B cell (primary cell): ENCODE measurements at regions not wholly inside any gene's neighbourhood (a gene's known extent, or its start where the extent isn't known, plus 50 kb on each side); places are given as distances from the start of the nearest gene placed in this dataset.
"Not testable (repeated sequence)": the region's sequence is repeated elsewhere in the genome, so short reads cannot be mapped to it uniquely, and the experiment has no call there.

ENCODE experiments used
- ATAC-seq: fragments of 200-7000 bp; cut with Tn5 transposase; one replicate; pipeline ENCODE4 v1.10.0; 2021; ENCODE audit warnings: low read depth, mild to moderate bottlenecking, moderate number of reproducible peaks, moderate library complexity
- CTCF ChIA-PET: fragments of 350-600 bp; sonication (Branson Sonifier 250); formaldehyde crosslinking; loops from one replicate; lab custom pipeline; 2021; ENCODE audit warnings: antibody characterized with exemption, inconsistent platforms; lab: Charles Lee
- POLR2A ChIA-PET: fragments of 350-600 bp; sonication (Branson Sonifier 250); formaldehyde crosslinking; loops from one replicate; lab custom pipeline; 2021; ENCODE audit warnings: antibody characterized with exemption; lab: Charles Lee
- DNase-seq: peaks from one replicate; pipeline ENCODE4 v3.0.0; 2013
- H2AFZ ChIP-seq: 2 replicates; pipeline ENCODE4 v1.6.1; 2012; ENCODE audit warnings: mild to moderate bottlenecking, low read depth, low read length; ENCODE audit not compliant: insufficient read depth, poor library complexity, severe bottlenecking
- H3K27ac ChIP-seq, 2 donors: 1 replicate in 1 of 2; 2 replicates in 1 of 2; pipeline ENCODE4 v1.5.1; 2012 to 2013; ENCODE audit warnings: low read length in 2 of 2, mild to moderate bottlenecking in 2 of 2, moderate library complexity in 1 of 2
- H3K27me3 ChIP-seq, 4 experiments: fragments of 200-600 bp in 1 of 4; sonication (generic) in 1 of 4; replicated peaks in 1 of 4; 1 replicate in 2 of 4; 2 replicates in 2 of 4; pipeline versions ENCODE4 v1.6.1 to v1.7.0; 2013 to 2016; ENCODE audit warnings: low read length in 3 of 4, mild to moderate bottlenecking in 2 of 4, mixed read lengths in 1 of 4, moderate library complexity in 1 of 4; ENCODE audit not compliant: insufficient read depth in 4 of 4, control insufficient read depth in 3 of 4; ENCODE audit errors: control extremely low read depth in 1 of 4
- H3K36me3 ChIP-seq, 2 experiments: replicated peaks in 1 of 2; 1 replicate in 1 of 2; 2 replicates in 1 of 2; pipeline versions ENCODE4 v1.6.1 to v1.7.1; 2013; ENCODE audit warnings: low read length in 1 of 2; ENCODE audit not compliant: insufficient read depth in 2 of 2, control insufficient read depth in 1 of 2; ENCODE audit errors: control extremely low read depth in 1 of 2, extremely low read depth in 1 of 2
- H3K4me1 ChIP-seq, 2 donors: fragments of 200-600 bp in 1 of 2; sonication (generic) in 1 of 2; 1 replicate in 1 of 2; 2 replicates in 1 of 2; pipeline versions ENCODE4 v1.5.1 to v1.6.1; 2013 to 2017; ENCODE audit warnings: low read length in 2 of 2; ENCODE audit not compliant: control insufficient read depth in 2 of 2, insufficient read depth in 2 of 2
- H3K4me2 ChIP-seq: replicated peaks from 2 replicates; pipeline ENCODE3; 2012; ENCODE audit warnings: mild to moderate bottlenecking, low read depth, low read length; ENCODE audit not compliant: poor library complexity, severe bottlenecking
- H3K4me3 ChIP-seq, 5 experiments: fragments of 200-600 bp in 1 of 5; sonication (generic) in 1 of 5; 1 replicate in 3 of 5; 2 replicates in 2 of 5; pipeline versions ENCODE4 v1.5.1 to v1.7.0; 2011 to 2016; ENCODE audit warnings: low read length in 4 of 5, mild to moderate bottlenecking in 4 of 5, low read depth in 2 of 5, control low read depth in 1 of 5, moderate library complexity in 1 of 5; ENCODE audit not compliant: insufficient read depth in 1 of 5; ENCODE audit errors: control extremely low read depth in 1 of 5, extremely low read depth in 1 of 5
- H3K79me2 ChIP-seq: fragments of 200-600 bp; sonication (generic); one replicate; pipeline ENCODE4 v1.6.0; 2016; ENCODE audit warnings: low read length; ENCODE audit not compliant: control insufficient read depth, insufficient read depth
- H3K9ac ChIP-seq: fragments of 200-600 bp; sonication (generic); 2 replicates; pipeline ENCODE4 v1.6.1; 2017; ENCODE audit warnings: mild to moderate bottlenecking, low read length, moderate library complexity
- H3K9me3 ChIP-seq, 3 donors: one replicate each; pipeline versions ENCODE4 v1.6.1 to v1.7.1; 2013; ENCODE audit warnings: low read length in 2 of 3; ENCODE audit not compliant: control insufficient read depth in 2 of 3, insufficient read depth in 1 of 3; ENCODE audit errors: control extremely low read depth in 1 of 3
- H4K20me1 ChIP-seq: 2 replicates; pipeline ENCODE4 v1.6.0; 2012; ENCODE audit warnings: mild to moderate bottlenecking, low read length; ENCODE audit not compliant: insufficient read depth, control insufficient read depth, poor library complexity, severe bottlenecking
- H3K27ac Mint-ChIP-seq: one replicate; pipeline ENCODE4 v1.8.0; 2021; ENCODE audit warnings: mixed read lengths
- H3K27me3 Mint-ChIP-seq: one replicate; pipeline ENCODE4 v1.8.0; 2021; ENCODE audit warnings: mixed read lengths
- H3K4me1 Mint-ChIP-seq: one replicate; pipeline ENCODE4 v1.8.0; 2021; ENCODE audit warnings: mixed read lengths
- H3K4me3 Mint-ChIP-seq: one replicate; pipeline ENCODE4 v1.8.0; 2021; ENCODE audit warnings: mixed read lengths
- H3K9me3 Mint-ChIP-seq: one replicate; pipeline ENCODE4 v1.8.0; 2022; ENCODE audit warnings: mixed read lengths; ENCODE audit not compliant: insufficient read depth
- CTCF ChIP-seq: fragments of 200-600 bp; IDR thresholded peaks from one replicate; pipeline ENCODE4 v1.8.0; 2022; ENCODE audit warnings: antibody characterized with exemption, mild to moderate bottlenecking
- EZH2 ChIP-seq: IDR thresholded peaks from 2 replicates; pipeline ENCODE4 v1.6.1; 2012; ENCODE audit warnings: borderline replicate concordance, low read depth, mild to moderate bottlenecking, moderate library complexity, low read length; ENCODE audit not compliant: insufficient read depth, poor library complexity, severe bottlenecking
- WGBS: methylation state at CpG from one replicate; pipeline ENCODE4 v1.1.5; 2013; ENCODE audit warnings: missing lambda C conversion rate; ENCODE audit not compliant: insufficient coverage; 5-methylcytosine and 5-hydroxymethylcytosine counted together
- intact Hi-C: fragments of 100-400 bp; cut with micrococcal nuclease; formaldehyde crosslinking; loops from one replicate; pipeline ENCODE4 v1.10.0; 2022

DNA sequence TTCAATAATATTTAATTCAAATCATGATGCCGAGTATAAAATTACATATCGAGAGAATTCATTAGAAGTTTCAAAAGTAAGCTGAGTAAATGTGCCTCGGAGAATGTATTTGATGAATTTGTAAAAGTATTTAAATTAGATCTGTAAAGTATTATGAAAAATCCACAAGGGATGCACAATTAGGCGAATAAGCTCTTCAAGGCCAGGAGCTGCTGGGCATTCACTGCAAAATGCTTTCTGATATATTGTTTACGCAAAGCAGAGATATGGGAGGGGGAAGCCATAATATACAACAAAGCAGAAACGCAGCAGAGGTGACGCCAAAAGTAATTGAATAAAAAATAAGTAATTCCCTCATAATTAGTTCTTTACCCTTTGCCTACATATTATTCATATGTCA, 1121.5 kb upstream of the TENM3 start:
- H3K4me3 Mint-ChIP-seq: no peak overlapping the region
- H3K4me3 ChIP-seq: no peak overlapping the region
- WGBS: 100% methylated on average over 1 of the region's 7 CpGs
- no peaks in the 10 kb centered on the region for H3K79me2 ChIP-seq
- ChIA-PET CTCF (no interaction called here), POLR2A (no interaction called here)
- TF ChIP-seq EZH2 (no peak), CTCF (no peak)
- no peaks in the 10 kb centered on the region for H3K27me3 Mint-ChIP-seq
- no peaks in the 10 kb centered on the region for H4K20me1 ChIP-seq
- no peak overlapping the region for H3K4me2 ChIP-seq
- H3K9ac ChIP-seq: no peak overlapping the region
- H2AFZ ChIP-seq: no peak overlapping the region
- DNase-seq (no peak), ATAC-seq (no peak)
- H3K27ac ChIP-seq: no peak overlapping the region
- H3K9me3 ChIP-seq: no peaks in the 10 kb centered on the region
- H3K36me3 ChIP-seq: no peaks in the 10 kb centered on the region
- intact Hi-C loops: no loop called here
- H3K4me1 Mint-ChIP-seq: no peaks in the 10 kb centered on the region
- no peaks in the 10 kb centered on the region for H3K4me1 ChIP-seq
- no peaks in the 10 kb centered on the region for H3K9me3 Mint-ChIP-seq
- no peak overlapping the region for H3K27ac Mint-ChIP-seq
- H3K27me3 ChIP-seq: no peaks in the 10 kb centered on the region

- no peak overlapping the region for H3K27ac Mint-ChIP-seq
- Histone ChIP-seq H3K4me2 (no peak overlapping the region), H3K9ac (no peak overlapping the region), H3K79me2 (no peaks in the 10 kb centered on the region), H4K20me1 (no peaks in the 10 kb centered on the region), H3K27ac (no peak overlapping the region), H2AFZ (no peak overlapping the region), H3K27me3 (no peaks in the 10 kb centered on the region), H3K4me3 (no peak overlapping the region), H3K36me3 (no peaks in the 10 kb centered on the region), H3K4me1 (no peaks in the 10 kb centered on the region), H3K9me3 (peaks cover 0 to 14% (median 0%) of the 10 kb centered on the region in 3 donors)
- H3K4me3 Mint-ChIP-seq: no peak overlapping the region
- H3K27me3 Mint-ChIP-seq: no peaks in the 10 kb centered on the region
- TF ChIP-seq CTCF: no peak
- no peak for TF ChIP-seq EZH2
- H3K4me1 Mint-ChIP-seq: no peaks in the 10 kb centered on the region
- ATAC-seq: no peak
- DNase-seq: no peak
- ChIA-PET CTCF (interaction anchor here (1.6 kb wide), 1 partner anchor 16 kb away, joined by 5 read pairs; no protein-coding TSS in a partner anchor), POLR2A (no interaction called here)
- H3K9me3 Mint-ChIP-seq: peaks cover 4% of the 10 kb centered on the region
- WGBS: 75% methylated on average over 2 of the region's 2 CpGs
- intact Hi-C loops: no loop called here
Observed at GRCh38 chr4:181127171-181127570, 1116.0 kb upstream of the TENM3 start.

GRCh38 chr4:181130317-181130716, 1112.9 kb upstream of the TENM3 start:
- H3K9ac ChIP-seq, H3K27me3 Mint-ChIP-seq, H3K36me3 ChIP-seq, intact Hi-C loops, H2AFZ ChIP-seq, H3K27me3 ChIP-seq, H3K9me3 Mint-ChIP-seq, CTCF ChIA-PET, H3K4me3 ChIP-seq, H3K27ac Mint-ChIP-seq, H3K4me2 ChIP-seq, H3K4me1 Mint-ChIP-seq, H3K27ac ChIP-seq, DNase-seq, POLR2A ChIA-PET, H4K20me1 ChIP-seq, H3K4me3 Mint-ChIP-seq, H3K79me2 ChIP-seq, ATAC-seq, H3K4me1 ChIP-seq: not testable (repeated sequence)
- WGBS: 90% methylated on average over 3 of the region's 7 CpGs
- peaks cover 0 to 21% (median 0%) of the 10 kb centered on the region in 3 donors for H3K9me3 ChIP-seq
